ENCODE measurements at regions not wholly inside any gene's neighbourhood (a gene's known extent, or its start where the extent isn't known, plus 50 kb on each side); places are given as distances from the start of the nearest gene placed in this dataset.

DNA sequence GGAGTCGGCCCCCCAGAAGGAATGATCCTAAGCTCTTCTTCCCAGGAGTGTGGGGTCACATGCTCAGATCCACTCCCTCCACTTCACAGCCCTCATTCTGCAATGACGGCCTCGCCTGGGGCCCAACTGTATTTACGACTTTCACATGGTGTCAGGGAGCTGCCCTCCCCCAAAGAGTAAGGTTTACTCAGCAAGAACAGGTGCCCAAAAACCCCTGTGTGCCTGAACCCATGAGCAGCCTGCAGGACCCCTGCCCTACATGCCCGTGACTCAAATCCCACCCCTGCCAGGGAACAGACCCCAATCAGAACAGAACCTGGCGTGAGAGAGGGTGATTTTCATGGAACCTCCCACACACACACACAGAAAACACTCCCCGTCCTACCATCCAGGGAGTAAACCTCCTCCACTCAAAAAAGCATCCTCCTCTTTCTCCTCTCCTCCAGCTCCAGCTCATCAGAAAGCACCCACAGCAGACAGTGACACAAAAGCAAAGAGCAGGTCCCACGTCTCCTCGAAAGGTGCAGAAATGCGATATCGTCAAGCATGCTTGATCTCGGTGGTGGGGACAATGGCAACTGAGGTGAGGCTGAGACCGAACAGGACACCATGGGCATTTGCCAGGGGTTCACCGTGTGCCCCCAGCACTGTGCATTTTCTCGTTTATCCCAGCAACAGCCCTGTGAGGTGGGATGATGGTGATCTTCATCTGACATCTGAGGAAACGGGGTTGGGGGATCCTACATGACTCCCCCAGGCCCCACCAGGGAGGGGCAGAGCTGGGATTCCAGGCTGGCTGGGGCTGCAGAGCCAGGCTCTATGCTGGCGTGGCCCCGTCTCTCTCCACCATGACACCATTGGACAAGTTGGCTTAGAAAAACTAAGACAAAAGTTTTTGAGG, 397.9 kb downstream of the NPHP4 start:
- DNase-seq, result no peak

DNA sequence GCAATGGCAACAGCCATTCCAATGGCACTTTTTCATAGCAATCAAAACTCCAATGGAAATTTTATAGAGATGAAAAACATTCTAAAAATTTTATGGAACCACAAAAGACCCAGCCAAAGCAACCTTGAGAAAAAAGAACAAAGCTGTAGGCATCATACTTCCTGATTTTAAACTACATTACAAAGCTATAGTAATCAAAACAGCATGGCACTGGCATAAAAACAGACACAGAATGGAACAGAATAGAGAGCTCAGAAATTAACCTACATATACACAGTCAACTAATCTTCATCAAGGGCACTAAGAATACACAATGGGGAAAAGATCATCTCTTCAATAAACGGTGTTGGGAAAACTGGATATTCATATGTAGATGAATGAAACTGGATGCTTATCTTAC, 401.5 kb downstream of the NPHP4 start:
- DNase-seq, result no peak

DNA sequence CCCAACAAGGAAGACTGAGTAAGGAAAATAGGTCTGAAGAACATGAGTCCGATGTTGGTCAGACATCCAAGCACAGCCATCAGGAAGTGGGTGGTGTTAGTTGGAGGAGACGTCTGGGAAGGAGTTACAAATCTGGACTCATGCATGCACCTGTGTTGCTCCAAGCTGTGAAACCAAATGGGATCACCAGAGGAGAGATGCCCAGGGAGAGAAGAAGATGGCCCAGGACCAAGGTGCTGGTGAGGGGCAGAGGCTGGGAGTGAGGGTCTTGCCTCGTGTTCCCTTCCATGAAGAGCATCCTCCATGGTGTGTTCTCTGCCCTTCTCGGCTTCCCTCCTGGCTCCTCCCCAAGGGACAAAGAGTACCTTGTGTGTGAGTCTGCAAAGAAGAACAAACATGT, 405.6 kb downstream of the NPHP4 start:
- no peak for DNase-seq

DNA sequence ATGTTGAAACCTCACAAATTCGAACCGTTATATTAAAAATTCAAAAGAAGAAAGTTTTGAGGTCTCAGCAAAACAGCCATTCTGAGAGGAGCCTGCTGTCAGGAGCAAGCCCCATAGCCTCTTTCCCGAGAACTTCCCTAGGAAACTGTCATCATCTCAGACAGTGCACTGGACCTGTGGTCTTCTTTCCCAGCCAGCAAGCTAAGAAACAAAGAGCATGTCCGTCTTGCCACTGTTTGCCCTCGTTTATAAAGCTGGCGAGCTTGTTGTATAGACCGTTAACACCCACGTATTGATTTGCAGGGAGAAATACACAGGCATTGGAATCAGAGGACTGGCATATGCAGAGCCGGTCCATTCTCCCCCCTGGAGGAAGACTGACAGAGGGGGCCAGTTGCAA, 407.0 kb downstream of the NPHP4 start:
- no peak for DNase-seq

DNA sequence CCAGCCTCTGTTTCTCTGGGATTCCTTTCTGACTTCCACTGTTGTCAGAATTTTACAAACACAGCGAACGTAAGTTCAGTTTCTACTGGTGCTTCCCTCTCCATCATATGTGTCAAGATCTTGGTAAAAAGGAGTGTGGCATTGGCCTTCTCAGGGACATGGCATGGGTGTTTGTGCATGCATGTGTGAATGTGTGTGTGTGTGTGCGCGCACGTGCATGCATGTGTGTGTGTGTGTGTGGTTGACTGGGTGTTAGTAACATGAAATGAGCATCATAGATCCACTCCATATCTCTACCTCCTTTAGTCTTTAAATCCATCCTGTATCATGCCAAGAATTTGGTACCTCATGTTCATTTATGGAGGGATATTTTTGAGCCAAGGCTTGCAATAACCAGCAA, 411.3 kb downstream of the NPHP4 start:
- no peak for DNase-seq

DNA sequence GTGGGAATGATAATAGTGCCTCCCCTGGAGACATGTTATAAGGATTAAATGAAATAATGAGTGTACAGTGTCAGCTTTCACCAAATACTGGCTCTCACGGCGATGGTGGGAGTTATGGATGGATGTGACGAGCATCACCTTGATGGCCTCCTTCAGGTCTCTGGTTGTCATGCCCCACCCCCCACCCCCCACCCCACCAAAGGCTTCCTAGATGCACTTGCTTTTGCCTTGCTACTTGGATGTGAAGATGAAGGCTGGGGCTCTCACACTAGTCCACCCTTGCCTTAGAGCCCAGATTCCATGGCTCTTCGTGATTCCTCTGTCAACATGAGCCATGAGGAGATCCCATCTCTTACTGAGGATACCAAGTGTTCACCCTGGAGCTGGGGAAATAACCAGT, 412.3 kb downstream of the NPHP4 start:
- DNase-seq, result no peak

DNA sequence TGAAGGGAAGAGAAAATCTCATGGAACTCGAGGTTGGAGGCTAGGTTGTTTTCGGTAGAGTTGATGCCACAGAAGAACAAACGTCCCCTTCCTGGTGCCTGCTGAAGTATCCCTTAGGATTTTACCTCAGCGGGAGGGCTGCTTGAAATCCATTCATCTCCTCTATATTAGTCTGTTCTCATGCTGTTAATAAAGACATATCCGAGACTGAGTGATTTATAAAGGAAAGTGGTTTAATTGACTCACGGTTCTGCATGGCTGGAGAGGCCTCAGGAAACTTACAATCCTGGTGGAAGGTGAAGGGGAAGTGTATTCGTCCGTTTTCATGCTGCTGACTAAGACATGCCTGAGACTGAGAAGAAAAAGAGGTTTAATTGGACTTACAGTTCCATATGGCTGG, 413.5 kb downstream of the NPHP4 start:
- DNase-seq, result no peak

DNA sequence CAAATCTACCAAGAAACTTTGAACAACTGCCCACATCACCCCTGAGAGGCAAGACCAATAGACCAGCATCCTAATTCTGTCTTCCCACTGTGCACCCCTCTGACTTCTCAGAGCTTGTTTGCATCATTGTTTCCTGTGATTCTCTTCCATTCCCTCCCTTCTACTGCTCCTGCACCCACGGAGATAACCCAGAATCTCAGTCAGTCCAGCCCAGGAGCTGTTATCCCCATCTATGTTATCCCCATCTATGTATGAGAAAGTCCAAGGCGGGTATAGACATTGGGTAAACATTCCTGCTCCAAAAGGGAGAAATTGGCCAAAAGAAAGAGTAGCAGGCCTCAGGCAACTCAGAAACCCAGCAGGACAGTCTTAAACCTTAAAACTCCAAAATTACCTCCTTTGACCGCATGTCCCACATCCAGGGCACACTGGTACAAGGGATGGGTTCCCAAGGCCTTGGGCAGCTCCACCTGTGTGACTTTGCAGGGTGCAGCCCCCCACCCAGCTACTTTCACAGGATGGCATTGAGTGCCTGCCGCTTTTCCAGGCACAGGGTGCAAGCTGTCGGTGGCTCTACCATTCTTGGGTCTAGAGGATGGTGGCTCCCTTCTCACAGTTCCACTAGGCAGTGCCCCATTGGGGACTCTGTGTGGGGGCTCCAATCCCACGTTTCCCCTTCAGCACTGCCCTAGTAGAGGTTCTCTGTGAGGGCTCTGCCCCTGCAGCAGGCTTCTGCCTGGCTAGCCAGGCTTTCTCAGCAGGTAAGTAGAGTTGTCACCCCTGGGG, 414.8 kb downstream of the NPHP4 start:
- no peak for DNase-seq

DNA sequence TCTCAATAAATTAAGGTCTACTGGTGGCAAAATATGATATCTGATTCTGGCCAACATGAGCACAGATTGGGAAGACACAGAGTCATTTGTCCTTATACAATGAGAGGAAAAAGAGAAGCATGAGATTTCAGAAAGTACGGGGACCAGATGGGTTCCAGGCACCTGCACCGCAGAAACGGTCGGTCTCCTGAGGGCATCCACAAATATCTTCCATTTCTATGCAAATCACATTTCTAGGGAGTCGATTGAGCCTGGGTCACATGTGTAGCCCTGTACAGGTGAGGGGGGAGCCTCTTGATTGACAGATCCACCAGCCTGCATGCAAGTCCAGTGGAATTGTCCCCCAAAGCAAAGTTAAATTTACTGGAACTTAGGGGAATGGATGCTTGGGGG, 415.6 kb downstream of the NPHP4 start:
- no peak for DNase-seq

DNA sequence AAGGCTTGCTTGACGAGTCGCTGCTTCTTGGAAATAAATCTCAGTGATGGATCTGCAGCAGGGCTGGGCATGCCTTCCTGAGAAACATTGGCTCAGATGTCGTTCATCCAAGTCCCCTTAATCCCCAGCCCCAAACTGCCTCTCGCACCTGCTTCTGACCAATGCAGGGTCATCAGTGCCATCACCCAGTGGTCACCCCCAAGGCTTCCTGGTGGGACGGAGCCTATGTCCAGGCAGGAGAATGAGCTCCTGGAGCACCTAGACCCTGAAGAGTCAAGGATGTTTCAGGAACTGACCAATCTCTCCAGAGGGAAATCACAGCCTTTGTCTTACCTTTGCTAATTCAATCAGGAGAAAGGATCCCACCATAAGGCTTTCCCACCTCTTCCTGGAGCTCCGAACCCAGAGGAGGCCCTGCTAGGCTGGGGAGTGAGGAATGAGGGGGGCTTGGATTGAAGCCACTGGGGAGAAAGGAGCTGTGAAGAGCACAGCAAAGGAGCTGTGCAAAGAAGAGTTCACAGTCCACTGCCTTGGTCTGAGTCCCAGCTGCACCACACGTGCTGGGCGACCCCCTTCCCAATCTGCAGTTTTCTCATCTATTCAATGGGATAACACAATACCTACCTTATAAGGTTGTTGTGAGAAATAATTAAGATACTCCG, 416.1 kb downstream of the NPHP4 start:
- no peak for DNase-seq

DNA sequence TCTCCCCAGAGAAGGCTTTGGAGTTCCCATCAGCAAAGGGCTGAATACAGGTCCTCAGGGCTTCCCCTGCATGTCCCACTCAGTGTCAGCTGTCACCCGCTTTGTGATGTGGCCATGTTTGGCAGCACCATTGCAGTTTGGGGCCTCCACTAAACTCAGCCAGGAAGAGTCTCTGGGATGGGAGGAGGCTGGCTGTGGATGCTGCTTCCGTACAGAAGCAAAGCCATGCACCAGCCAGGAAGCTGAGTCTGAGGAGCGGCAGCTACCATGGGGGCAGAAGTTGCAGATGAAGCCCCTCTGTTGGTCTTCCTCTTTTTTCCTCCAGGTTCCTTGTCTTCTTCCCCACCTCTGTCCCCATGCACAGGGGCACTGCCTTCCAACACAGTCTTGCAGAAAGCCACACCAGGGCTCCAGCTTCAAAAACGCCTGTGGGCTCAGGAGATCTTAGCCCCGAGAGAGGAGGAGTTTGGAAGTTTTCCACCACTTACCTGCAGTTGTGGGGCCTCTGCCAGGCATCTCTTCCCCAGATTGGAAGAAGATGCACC, 416.8 kb downstream of the NPHP4 start:
- no peak for DNase-seq

DNA sequence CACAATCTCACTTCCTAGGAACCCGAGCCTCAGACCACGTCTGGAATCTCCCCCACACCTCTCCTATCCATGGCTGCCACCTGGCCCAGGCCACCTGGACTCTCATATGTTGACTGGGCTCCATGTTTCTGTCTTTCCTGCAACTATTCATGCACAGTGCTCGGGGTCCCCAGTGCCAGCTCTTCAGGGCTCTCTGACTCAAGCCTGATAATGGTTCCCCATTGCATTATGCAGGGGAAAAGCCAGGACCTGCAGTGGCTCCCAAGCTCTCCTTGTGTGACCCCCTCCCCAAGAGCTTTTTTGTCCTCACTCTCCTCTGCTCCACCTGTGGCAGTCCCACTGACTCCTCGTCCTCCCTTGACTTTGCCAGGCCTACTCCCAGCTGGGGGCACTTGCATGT, 417.6 kb downstream of the NPHP4 start:
- DNase-seq, result no peak

DNA sequence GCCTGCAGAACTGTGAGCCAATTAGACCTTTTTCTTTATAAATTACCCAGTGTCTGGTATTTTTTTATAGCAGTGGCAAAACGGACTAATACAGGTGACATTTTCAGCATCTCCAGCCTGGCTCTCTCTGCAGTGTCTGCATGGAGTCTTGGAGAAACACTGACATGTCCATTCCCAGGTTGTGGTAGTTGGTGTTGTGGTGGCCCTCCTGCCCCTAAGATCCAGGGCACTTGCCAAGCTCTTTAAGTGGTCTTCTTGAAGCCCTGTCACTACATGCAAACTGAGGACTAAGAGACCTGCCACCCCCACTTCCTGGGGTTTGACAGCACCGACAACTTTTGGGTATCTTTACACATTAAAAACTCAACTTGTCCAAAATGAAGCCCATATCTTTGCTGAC, 419.4 kb downstream of the NPHP4 start:
- no peak for DNase-seq

DNA sequence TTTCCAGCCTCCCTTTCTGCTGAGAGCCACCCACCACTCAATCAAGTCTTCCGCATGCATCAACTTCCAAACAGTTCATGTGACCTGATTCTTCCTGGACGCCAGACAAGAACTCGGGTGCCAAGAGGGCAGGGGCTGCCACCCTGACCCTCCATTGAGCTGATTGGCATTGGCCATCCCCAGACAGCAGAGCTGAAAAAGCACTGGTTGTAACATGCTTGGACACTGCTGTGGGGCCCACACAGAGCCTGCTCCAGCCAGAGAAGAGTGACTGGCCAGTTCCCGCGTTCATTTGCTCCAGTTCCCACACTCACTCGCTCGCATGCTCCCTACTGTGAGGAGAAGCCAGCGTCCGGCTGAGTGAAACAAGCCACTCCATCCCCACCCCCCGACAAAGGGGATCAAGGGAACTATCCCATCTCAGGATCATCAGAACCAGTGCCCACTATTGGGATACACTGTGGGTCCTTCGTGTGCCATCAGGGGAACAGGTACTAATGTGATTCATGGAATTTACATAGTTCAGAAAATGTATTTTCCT, 420.3 kb downstream of the NPHP4 start:
- no peak for DNase-seq

DNA sequence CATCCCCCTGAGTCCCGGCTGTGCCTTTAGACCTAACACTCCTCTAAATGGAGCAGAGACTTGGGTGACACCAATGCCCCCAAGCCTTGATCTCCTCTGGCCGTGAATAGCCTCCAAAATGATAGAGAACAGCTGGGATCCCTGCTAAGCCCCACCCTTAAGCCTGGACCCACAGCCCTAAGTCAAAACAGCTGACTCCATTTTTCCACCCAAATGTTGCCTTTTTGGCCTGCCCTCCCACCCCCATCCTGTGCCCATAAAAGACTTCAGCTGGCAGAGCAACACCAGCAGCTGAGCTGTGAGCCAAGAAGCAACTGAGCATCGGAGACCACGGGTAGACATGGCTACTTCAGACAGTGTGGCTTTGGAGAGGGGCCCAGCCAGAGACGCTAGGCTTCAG, 420.8 kb downstream of the NPHP4 start:
- no peak for DNase-seq

DNA sequence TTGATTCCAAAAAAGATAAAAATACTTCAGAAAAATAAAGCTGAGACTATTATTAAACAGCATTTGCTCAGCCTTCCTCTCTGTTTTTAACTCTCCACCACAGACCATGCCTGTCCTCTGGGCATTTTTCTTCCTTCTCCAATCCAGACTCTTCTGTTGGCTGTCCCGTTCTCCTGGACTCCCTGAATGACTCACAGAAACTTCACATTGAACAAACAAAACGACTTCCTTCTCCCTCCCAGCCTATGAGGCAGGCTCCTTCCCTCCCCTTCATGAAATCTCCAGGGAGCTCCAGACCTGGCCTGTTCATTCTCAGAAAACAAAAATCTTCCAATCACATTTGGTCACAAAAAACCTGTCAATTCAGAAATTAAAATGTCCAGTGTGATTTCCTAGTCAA, 421.3 kb downstream of the NPHP4 start:
- DNase-seq, result no peak

DNA sequence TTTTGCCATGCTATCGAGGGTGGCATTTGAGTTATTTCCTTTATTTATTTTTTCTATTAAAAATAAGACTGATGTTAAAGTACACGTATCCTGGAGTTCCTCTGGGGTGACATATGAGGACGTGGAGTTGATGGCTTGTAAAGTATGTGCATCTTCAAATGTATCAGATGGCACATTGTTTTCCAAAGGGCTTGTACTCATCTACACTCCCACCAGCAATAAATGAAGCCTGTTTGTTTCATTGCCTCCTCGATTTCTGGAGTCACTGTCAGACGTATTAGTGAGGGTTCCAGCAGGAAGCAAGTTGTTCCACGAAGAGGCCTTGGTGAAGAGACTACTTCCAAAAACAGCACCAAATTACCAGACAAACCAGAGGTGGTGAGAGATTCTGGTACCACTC, 423.9 kb downstream of the NPHP4 start:
- no peak for DNase-seq

DNA sequence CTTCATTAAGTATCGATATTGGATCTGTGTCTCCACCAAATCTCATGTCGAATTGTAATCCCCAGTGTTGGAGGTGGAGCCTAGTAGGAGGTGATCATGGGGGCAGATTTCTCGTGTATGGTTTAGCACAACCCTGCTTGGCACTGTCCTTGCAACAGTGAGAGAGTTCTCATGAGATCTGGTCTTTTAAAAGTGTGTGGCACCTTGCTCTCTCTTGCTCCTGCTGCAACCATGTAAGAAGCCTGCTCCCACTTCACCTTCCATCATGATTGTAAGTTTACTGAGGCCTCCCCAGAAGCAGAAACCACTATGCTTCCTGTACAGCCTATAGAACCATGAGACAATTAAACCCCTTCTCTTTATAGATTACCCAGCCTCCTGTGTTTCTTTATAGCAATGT, 424.4 kb downstream of the NPHP4 start:
- DNase-seq, result no peak

DNA sequence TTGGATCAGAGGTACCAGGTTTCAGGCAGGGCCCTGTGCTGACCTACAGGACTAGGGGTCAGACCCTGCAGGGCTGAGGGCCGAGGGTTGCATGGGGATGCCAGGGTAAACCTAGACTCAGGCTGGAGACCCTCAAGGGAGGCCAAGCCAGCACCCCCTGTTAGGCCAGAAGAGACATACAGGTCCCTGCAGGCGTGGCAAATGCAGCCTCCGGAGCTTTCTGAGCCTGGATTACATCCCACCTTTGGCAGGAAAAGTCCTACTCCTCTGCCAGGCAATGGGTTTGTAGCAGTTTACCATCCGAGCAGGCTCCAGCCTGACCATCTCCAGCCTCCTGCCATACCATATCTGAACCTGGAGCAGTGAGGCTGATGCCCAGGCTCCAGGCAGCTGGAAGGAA, 425.3 kb downstream of the NPHP4 start:
- no peak for DNase-seq

DNA sequence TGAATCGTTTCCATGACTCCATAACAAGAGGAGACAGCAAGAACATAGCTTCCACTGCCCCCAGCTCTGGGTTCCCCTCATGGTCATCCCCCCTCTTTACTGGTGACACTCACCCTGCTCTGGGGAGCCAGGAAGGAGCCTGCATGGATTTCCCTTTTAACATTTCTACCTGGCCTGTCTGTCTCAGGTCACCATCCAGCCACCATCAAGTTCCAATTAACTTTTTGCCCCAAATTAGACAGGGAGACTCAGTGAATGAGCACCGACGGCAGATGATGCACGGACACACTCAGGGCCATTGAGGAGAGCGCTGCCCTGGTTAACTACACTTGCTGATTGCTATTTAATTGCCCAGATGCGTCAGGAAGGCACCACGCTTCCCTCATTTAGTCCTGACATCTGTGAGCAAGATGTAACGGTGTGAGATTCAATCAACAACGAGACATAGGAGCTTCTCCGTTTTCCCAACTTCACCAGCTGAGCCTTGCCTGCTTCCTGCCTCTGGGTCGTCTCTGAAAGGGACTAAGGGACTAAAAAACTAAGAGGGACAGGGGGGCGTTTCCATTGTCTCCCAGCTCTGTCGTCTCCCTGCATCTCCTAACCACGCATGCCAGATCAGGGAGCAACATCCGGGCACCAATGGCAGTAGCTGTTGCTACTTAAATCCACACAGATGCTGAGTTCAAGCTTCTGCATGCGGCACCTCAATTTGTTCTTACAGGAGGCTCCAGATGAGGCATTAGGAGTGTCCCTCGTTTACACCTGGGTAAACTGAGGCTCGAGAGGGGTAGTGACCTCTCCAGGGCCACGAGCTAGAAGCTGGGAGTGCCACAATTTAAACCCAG, 426.7 kb downstream of the NPHP4 start:
- no peak for DNase-seq

DNA sequence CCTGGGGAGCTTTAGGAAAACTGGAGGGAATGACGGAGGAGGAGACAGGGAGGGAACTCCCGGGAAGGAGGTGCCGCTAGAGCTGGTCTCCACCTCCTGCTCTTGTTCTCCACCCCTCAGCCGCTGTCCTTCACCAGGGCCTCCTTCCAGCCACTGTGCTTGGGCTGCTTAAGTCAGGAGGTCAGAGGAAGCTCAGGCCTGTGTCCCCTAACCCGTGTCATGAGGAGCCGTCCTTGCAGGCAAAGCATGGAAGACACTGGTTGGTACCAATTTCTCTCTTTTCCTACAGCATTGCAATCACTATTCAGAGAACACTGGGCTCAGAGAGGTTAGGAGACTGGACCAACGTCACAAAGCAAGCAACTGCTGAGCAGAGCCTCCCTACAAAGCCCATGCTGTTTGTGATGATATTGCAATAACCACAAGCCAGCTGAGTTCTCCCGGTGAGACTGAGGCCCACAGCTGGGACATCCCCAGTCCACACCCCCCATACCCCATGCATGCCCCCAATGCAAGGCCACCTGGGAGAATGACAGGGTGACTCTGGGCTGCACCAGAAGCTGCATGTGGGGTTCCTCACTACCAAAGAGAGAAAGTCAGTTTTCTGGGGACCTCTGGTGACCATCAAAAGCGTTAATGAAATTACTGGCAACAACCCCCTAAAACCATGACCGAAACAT, 427.5 kb downstream of the NPHP4 start:
- DNase-seq, result no peak
